GM18505 (cell line): ENCODE measurements at regions not wholly inside any gene's neighbourhood (a gene's known extent, or its start where the extent isn't known, plus 50 kb on each side); places are given as distances from the start of the nearest gene placed in this dataset.

Source experiments
- ATAC-seq: cut with Tn5 transposase; IDR thresholded peaks from one replicate; pipeline ENCODE4 v1.9.1; 2021; ENCODE audit not compliant: unreplicated experiment
- POLR2A ChIP-seq: IDR thresholded peaks from 4 replicates; pipeline ENCODE4 v1.6.1; 2011; ENCODE audit warnings: borderline replicate concordance; ENCODE audit not compliant: insufficient read depth, insufficient read length; ENCODE audit errors: extremely low read depth

- TF ChIP-seq POLR2A, result no peak
- ATAC-seq, result no peak
Observed at GRCh38 chr14:30156571-30156970, 228.9 kb upstream of the PRKD1 start.

GRCh38 chr14:30158299-30158698 lies 230.7 kb upstream of the PRKD1 start:
- TF ChIP-seq POLR2A, result no peak
- ATAC-seq, result no peak

GRCh38 chr14:30159374-30159773 lies 231.7 kb upstream of the PRKD1 start:
- no peak for TF ChIP-seq POLR2A
- no peak for ATAC-seq

- no peak for TF ChIP-seq POLR2A
- ATAC-seq, result no peak
Observed at GRCh38 chr14:30160608-30161007, 233.0 kb upstream of the PRKD1 start.

GRCh38 chr14:30162066-30162465 lies 234.4 kb upstream of the PRKD1 start:
- ATAC-seq, result no peak
- no peak for TF ChIP-seq POLR2A

GRCh38 chr14:30165255-30165654 lies 237.6 kb upstream of the PRKD1 start:
- ATAC-seq, result no peak
- TF ChIP-seq POLR2A, result no peak

- no peak for TF ChIP-seq POLR2A
- no peak for ATAC-seq
Observed at GRCh38 chr14:30177781-30178180, 250.1 kb upstream of the PRKD1 start.

GRCh38 chr14:30179381-30180130 lies 251.9 kb upstream of the PRKD1 start:
- ATAC-seq, result no peak
- TF ChIP-seq POLR2A, result no peak

GRCh38 chr14:30180219-30180618 lies 252.6 kb upstream of the PRKD1 start:
- no peak for TF ChIP-seq POLR2A
- ATAC-seq, result no peak

- no peak for ATAC-seq
- no peak for TF ChIP-seq POLR2A
Observed at GRCh38 chr14:30185832-30186231, 258.2 kb upstream of the PRKD1 start.

GRCh38 chr14:30191639-30192279 lies 264.1 kb upstream of the PRKD1 start:
- TF ChIP-seq POLR2A, result no peak
- ATAC-seq, result no peak

- no peak for TF ChIP-seq POLR2A
- no peak for ATAC-seq
Observed at GRCh38 chr14:30193101-30193500, 265.5 kb upstream of the PRKD1 start.

- no peak for ATAC-seq
- no peak for TF ChIP-seq POLR2A
Observed at GRCh38 chr14:30193845-30194501, 266.3 kb upstream of the PRKD1 start.

- no peak for TF ChIP-seq POLR2A
- ATAC-seq, result no peak
Observed at GRCh38 chr14:30194741-30195148, 267.1 kb upstream of the PRKD1 start.
